ENCODE measurements at regions not wholly inside any gene's neighbourhood (a gene's known extent, or its start where the extent isn't known, plus 50 kb on each side); places are given as distances from the start of the nearest gene placed in this dataset.

DNA sequence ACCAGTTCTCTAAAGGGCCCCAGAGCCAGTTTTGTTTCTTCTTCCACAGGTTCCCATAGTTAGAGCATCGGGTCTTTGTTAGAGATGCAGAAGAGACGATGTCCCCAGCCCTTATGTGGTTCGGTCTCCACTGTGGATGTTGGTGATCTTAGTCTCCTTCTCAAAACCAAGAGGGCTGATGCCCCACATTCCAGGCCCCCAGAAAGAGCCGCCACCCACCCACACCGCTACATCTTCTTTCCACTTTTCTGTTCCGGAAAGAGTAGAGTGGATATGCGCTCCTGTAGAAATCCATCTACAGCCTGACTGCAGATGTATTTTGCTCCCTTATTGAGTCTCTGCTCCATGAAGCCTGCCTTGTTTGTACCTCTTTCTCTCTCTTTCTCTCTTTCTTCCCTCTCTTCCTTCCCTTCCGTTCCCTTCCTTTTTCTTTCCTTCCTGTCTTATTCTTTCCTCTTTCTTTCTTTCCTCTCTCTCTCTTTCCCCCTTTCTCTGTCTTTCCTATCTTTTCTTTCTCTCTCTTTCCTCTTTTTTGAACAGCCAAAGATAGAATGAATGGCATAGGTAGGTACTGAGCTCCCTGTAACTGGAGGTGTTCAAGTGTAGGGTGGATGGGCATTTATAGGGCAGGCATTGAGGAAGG lies 224.3 kb downstream of the SEC14L1 start:
- no peak for TF ChIP-seq CTCF (IDR thresholded peaks at IDR 0.05)
- no peak for TF ChIP-seq ZFX (IDR thresholded peaks at IDR 0.05; ENCODE audit: borderline replicate concordance)

Data from 22Rv1 (cell line).